HEK293T (cell line): ENCODE measurements at regions not wholly inside any gene's neighbourhood (a gene's known extent, or its start where the extent isn't known, plus 50 kb on each side); places are given as distances from the start of the nearest gene placed in this dataset.

ENCODE experiments used
- CTCF ChIA-PET: fragments of 350-600 bp; formaldehyde crosslinking; extraction: SDS; loops from one replicate; lab custom pipeline; 2021; ENCODE audit warnings: antibody characterized with exemption, inconsistent platforms; lab: Yijun Ruan, JAX
- POLR2A ChIA-PET: fragments of 350-600 bp; formaldehyde crosslinking; extraction: SDS; loops from one replicate; lab custom pipeline; 2020; ENCODE audit warnings: antibody characterized with exemption, inconsistent platforms; lab: Yijun Ruan, JAX
- DNase-seq: peaks from one replicate; pipeline ENCODE4 v3.0.0; 2012; ENCODE audit warnings: mixed read lengths; ENCODE audit errors: extremely low spot score
- ARNT ChIP-seq: fragments of 450-650 bp; IDR thresholded peaks from 2 replicates; pipeline ENCODE4 v1.6.1; 2017; ENCODE audit warnings: mild to moderate bottlenecking
- BHLHE40 ChIP-seq: fragments of 450-650 bp; IDR thresholded peaks from 2 replicates; pipeline ENCODE4 v1.6.1; 2016; ENCODE audit warnings: mild to moderate bottlenecking, moderate library complexity, borderline replicate concordance
- CTBP1 ChIP-seq: fragments of 450-650 bp; IDR thresholded peaks from 2 replicates; pipeline ENCODE4 v1.6.1; 2016; ENCODE audit warnings: borderline replicate concordance
- ELF4 ChIP-seq: fragments of 450-650 bp; IDR thresholded peaks from 2 replicates; pipeline ENCODE4 v1.6.1; 2017; ENCODE audit warnings: antibody characterized with exemption
- FOXA1 ChIP-seq: fragments of 450-650 bp; IDR thresholded peaks from 2 replicates; pipeline ENCODE4 v1.6.1; 2016; ENCODE audit warnings: mild to moderate bottlenecking
- FOXK2 ChIP-seq: fragments of 450-650 bp; IDR thresholded peaks from 2 replicates; pipeline ENCODE4 v1.6.1; 2016; ENCODE audit warnings: mild to moderate bottlenecking
- FOXM1 ChIP-seq: fragments of 450-650 bp; IDR thresholded peaks from 2 replicates; pipeline ENCODE4 v1.6.1; 2017; ENCODE audit warnings: mild to moderate bottlenecking, borderline replicate concordance
- HDGF ChIP-seq: fragments of 450-650 bp; IDR thresholded peaks from 2 replicates; pipeline ENCODE4 v1.6.1; 2017; ENCODE audit warnings: antibody characterized with exemption, borderline replicate concordance
- L3MBTL2 ChIP-seq: fragments of 450-650 bp; conservative IDR thresholded peaks from 2 replicates; pipeline ENCODE4 v1.6.1; 2016; ENCODE audit warnings: mild to moderate bottlenecking
- LEF1 ChIP-seq: fragments of 450-650 bp; IDR thresholded peaks from 2 replicates; pipeline ENCODE4 v1.6.1; 2017; ENCODE audit warnings: mild to moderate bottlenecking, borderline replicate concordance
- NFRKB ChIP-seq: fragments of 450-650 bp; IDR thresholded peaks from 2 replicates; pipeline ENCODE4 v1.6.1; 2016; ENCODE audit warnings: mild to moderate bottlenecking, moderate library complexity
- SP1 ChIP-seq: fragments of 450-650 bp; IDR thresholded peaks from 2 replicates; pipeline ENCODE4 v1.6.1; 2017
- SUZ12 ChIP-seq: fragments of 450-650 bp; IDR thresholded peaks from 2 replicates; pipeline ENCODE4 v1.6.1; 2016; ENCODE audit warnings: mild to moderate bottlenecking
- TARDBP ChIP-seq: fragments of 450-650 bp; IDR thresholded peaks from 2 replicates; pipeline ENCODE4 v1.6.1; 2016
- ZNF384 ChIP-seq: fragments of 450-650 bp; IDR thresholded peaks from 2 replicates; pipeline ENCODE4 v1.6.1; 2016
- TF ChIP-seq, protein P1 (sequence below): fragments of 450-650 bp; IDR thresholded peaks from 2 replicates; pipeline ENCODE4 v1.6.1; 2016

DNA sequence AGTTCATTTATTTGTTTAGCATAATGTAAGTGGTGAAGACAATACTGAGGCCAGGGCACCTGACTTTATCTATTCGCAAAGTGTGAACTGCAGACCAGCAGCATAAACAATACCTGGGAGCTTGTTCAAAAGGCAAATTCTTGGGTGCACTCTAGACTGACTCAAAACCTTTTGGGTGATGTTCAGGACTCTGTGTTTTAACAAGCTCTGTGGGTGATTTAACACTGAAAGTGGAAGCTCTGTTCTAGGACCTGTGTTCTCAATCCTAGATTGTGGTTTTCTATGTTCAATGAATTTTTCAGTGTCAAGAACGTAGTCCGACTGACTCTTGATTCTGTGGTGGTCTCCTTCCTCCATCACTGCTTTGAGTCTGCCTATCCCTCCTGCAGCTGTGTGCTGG, 71.9 kb downstream of the GPR88 start:
- ChIA-PET POLR2A (no interaction called here), CTCF (no interaction called here)
- no peak for DNase-seq
- TF ChIP-seq ZNF384: no peak

DNA sequence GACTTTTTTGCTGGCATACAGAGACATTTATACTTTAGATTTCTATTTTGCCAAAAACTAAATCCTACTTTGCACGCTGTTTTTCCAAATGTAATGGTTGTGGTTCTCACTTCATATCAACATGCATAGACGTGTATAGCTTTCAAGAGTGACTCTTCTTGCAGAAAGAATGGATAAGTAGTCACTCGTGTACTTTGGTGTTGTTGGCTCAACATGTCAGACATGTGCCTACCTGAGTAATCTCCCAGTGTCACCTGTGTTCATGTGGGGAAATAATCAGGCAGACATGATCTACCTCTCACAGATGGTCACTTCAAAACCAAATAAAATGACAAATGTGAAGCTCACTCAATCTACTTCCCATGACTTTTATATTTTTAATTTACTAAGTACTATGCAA, 73.1 kb downstream of the GPR88 start:
- ChIA-PET CTCF (no interaction called here), POLR2A (no interaction called here)
- no peak for DNase-seq
- TF ChIP-seq LEF1 (no peak), L3MBTL2 (no peak), BHLHE40 (no peak), CTBP1 (no peak), SUZ12 (no peak), TARDBP (no peak), HDGF (no peak), FOXM1 (no peak), ELF4 (no peak), FOXK2 (no peak), ZNF384 (no peak), NFRKB (no peak)
- TF ChIP-seq, protein P1, sequence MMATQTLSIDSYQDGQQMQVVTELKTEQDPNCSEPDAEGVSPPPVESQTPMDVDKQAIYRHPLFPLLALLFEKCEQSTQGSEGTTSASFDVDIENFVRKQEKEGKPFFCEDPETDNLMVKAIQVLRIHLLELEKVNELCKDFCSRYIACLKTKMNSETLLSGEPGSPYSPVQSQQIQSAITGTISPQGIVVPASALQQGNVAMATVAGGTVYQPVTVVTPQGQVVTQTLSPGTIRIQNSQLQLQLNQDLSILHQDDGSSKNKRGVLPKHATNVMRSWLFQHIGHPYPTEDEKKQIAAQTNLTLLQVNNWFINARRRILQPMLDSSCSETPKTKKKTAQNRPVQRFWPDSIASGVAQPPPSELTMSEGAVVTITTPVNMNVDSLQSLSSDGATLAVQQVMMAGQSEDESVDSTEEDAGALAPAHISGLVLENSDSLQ: no peak

DNA sequence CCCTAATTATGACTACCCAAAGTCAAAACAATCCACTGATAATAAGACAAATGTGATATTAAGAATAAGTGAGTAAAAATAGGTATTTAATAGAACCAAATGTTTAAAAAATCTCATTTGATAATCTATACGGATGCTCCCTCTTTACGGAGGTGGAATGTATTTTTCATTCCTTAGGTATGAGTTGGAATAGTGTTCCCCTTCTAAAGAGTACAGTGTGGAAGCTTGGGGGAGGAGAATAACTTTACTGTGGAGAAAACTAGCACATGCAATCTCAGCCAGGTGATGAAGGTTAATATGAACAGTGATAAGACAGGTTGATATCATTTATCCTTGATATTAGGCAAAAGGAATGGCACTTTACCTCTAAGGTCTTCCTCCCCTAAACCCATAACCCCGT, 74.6 kb downstream of the GPR88 start:
- ChIA-PET CTCF (no interaction called here), POLR2A (no interaction called here)

DNA sequence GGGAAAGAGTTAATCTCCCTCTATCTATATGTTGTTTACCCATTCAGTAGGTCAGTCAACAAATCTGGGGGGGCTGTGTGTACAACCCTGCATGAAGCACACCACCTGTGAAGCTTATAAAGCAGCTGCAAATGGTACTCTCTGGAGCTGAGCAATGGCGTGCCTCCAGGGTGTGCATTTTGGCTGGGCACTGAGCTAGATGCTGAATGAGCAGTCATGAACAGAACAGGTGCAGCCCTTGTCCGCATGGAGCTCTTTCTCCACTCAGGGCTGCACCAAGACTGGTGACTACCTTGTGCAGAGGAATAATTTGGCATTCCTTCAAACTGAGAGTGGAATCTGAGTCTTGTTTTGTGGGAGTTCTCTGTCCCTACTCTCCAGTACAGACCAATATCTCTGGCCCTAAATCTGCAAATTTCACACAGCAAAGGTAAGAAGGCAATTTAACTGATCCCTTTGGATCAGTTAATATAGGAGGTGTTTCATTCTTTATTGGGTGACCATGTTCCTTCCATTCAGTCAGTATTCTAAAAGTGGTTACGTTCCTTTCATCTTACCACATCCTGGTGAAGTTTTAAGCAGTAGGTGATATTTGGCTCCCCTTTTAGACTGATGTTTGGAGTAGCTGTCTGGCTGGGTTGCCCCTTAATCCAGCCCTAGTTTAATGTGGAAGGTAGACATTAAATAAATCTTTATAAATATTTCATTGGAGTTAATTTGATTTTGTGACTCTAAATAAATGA, 76.0 kb downstream of the GPR88 start:
- DNase-seq: no peak
- ChIA-PET CTCF (interaction anchor here (0.9 kb wide), 1 partner anchor 20 kb away, joined by 3 read pairs; no protein-coding TSS in a partner anchor), POLR2A (no interaction called here)
- TF ChIP-seq ELF4: no peak
- TF ChIP-seq L3MBTL2: no peak
- no peak for TF ChIP-seq FOXK2

More for the DNA sequence above, 74.6 kb downstream of the GPR88 start:
- TF ChIP-seq LEF1 (no peak), CTBP1 (no peak), NFRKB (no peak), ZNF384 (no peak), FOXK2 (no peak), HDGF (no peak), ARNT (no peak), SP1 (no peak)
- no peak for DNase-seq

DNA sequence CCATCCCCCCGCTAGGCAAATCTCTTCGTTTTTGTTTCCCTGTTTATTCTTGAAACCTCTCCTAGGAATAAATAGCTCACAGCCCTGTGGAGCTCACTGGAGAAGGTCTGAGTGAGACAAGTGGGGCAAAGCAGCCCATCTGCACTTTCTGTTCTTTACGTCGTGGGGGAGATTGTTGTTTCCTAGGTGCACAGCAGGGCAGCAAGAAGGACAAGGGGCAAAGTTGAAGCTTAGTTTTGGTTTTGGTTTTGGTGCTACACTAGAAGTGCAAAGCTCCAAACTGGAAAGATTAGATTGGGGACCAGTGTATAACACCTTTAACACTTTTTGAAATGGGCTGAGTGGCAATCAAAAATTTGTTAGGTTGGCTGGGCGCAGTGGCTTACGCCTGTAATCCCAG, 76.6 kb downstream of the GPR88 start:
- CTCF ChIA-PET: interaction anchor here (0.9 kb wide), 1 partner anchor 20 kb away, joined by 3 read pairs; no protein-coding TSS in a partner anchor
- no peak for TF ChIP-seq FOXM1
- no peak for TF ChIP-seq SUZ12
- TF ChIP-seq, protein P1: no peak
- TF ChIP-seq ELF4: no peak
- no peak for TF ChIP-seq FOXA1
- TF ChIP-seq LEF1: no peak
- no peak for TF ChIP-seq HDGF
- DNase-seq: no peak
- POLR2A ChIA-PET: no interaction called here

DNA sequence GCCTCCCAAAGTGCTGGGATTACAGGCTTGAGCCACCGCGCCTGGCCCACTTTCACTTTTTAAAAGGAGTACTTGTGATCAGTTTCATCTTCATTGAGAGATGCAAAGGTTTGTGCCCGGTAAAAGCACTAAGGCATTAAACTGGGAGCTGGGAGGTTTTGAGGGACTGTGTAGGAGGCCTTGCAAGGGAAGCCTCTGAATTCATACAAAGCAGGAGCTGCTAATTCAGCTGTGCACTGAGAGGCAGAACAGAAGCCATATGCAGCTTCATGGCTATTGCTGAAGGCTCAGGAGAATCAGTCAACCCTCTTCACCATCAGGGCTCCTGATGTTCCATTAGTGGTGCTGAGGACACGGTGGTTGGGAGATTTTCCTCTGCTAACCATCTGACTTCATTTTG, 77.7 kb downstream of the GPR88 start:
- CTCF ChIA-PET: interaction anchor here (0.7 kb wide), 1 partner anchor 231 kb away, joined by 4 read pairs; no protein-coding TSS in a partner anchor
- no peak for TF ChIP-seq ARNT
- TF ChIP-seq, protein P1: no peak
- no peak for TF ChIP-seq FOXM1
- TF ChIP-seq NFRKB: no peak
- TF ChIP-seq LEF1: no peak
- TF ChIP-seq L3MBTL2: no peak
- TF ChIP-seq SUZ12: no peak
- no peak for TF ChIP-seq TARDBP
- no peak for TF ChIP-seq FOXA1
- no peak for DNase-seq
- POLR2A ChIA-PET: no interaction called here

DNA sequence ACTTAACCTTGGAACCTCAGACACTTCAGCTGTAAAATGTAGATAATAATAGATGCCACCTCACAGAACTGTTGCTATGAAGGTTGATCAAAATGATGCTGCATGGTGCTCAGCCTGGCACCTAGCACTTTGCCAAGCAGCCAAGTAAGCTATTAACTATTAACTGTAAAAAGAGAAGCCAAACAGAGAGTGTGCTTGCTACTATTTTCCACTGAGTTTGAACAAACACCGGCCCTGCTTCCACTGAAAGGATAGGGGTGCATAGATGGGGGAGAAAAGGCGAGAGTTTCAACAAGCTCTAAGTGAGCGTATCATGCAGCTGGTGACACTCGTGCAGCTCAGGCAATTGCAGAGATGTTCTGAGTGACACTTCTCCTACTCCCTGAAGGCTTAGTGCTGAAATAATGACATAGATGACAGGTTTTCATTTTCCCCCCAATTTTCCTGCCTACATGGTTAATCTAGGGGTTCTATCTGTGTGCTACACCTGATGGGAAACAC, 78.2 kb downstream of the GPR88 start:
- ChIA-PET CTCF (no interaction called here), POLR2A (no interaction called here)
- TF ChIP-seq ARNT (no peak), BHLHE40 (no peak), CTBP1 (no peak), NFRKB (no peak), FOXA1 (no peak)
- TF ChIP-seq, protein P1: no peak
- no peak for DNase-seq
